Endothelial cell of umbilical vein (primary cell): ENCODE measurements at regions not wholly inside any gene's neighbourhood (a gene's known extent, or its start where the extent isn't known, plus 50 kb on each side); places are given as distances from the start of the nearest gene placed in this dataset.

ENCODE experiments used
- BruUV-seq: library from RNA; stranded (reverse); fragments of 400-500 nt; replicated peaks from 2 replicates; lab custom pipeline; 2021; lab: Mats Ljungman, UMichigan
- CTCF ChIA-PET: fragments of 300-600, 350-600 bp; sonication (Branson Sonifier 250); formaldehyde crosslinking; loops from one replicate; lab custom pipeline; 2021; ENCODE audit warnings: antibody characterized with exemption, inconsistent platforms; lab: Charles Lee
- POLR2A ChIA-PET: fragments of 300-600, 350-600 bp; sonication (Branson Sonifier 250); formaldehyde crosslinking; loops from one replicate; lab custom pipeline; 2021; ENCODE audit warnings: antibody characterized with exemption, inconsistent platforms; lab: Charles Lee
- DNase-seq: peaks from one replicate; pipeline ENCODE4 v3.0.0-alpha.2; 2011; ENCODE audit warnings: low read depth, low spot score
- FAIRE-seq: peaks from 2 replicates; lab custom pipeline; 2011; peaks lifted over from hg19 to GRCh38; lab: Jason Lieb, UNC
- H2AFZ ChIP-seq: 2 replicates; pipeline ENCODE4 v1.6.0; 2012; ENCODE audit warnings: low read depth, low read length, control low read depth, inconsistent platforms
- H3K27ac ChIP-seq: 2 replicates; pipeline ENCODE4 v1.5.1; 2011; ENCODE audit warnings: low read depth, mild to moderate bottlenecking, control low read depth, low read length, moderate library complexity; ENCODE audit not compliant: insufficient read depth
- H3K27me3 ChIP-seq, 2 experiments: 2 replicates each; pipeline versions ENCODE4 v1.6.0 to v1.6.1; 2011; ENCODE audit warnings: low read length in 2 of 2, mixed read lengths in 1 of 2; ENCODE audit not compliant: control insufficient read depth in 2 of 2, insufficient read depth in 2 of 2
- H3K36me3 ChIP-seq, 2 experiments: 2 replicates in 1 of 2; 3 replicates in 1 of 2; pipeline ENCODE4 v1.5.1; 2011; ENCODE audit warnings: low read length in 2 of 2, mild to moderate bottlenecking in 1 of 2, moderate library complexity in 1 of 2; ENCODE audit not compliant: control insufficient read depth in 2 of 2, insufficient read depth in 2 of 2; ENCODE audit errors: extremely low read depth in 1 of 2
- H3K4me1 ChIP-seq: 3 replicates; pipeline ENCODE4 v1.5.1; 2011; ENCODE audit warnings: mild to moderate bottlenecking, low read length; ENCODE audit not compliant: control insufficient read depth, insufficient read depth; ENCODE audit errors: extremely low read depth
- H3K4me2 ChIP-seq: 2 replicates; pipeline ENCODE4 v1.6.1; 2011; ENCODE audit warnings: low read length, control low read depth, mixed read lengths; ENCODE audit not compliant: insufficient read depth
- H3K4me3 ChIP-seq, 3 experiments: fragments of 200-600 bp in 1 of 3; sonication (generic), shearing (Covaris generic) in 1 of 3; replicated peaks in 1 of 3; 2 replicates each; pipeline ENCODE4 v1.5.1; 2011 to 2016; ENCODE audit warnings: control low read depth in 3 of 3, low read length in 3 of 3, mild to moderate bottlenecking in 2 of 3, inconsistent platforms in 1 of 3, low read depth in 1 of 3, moderate library complexity in 1 of 3; ENCODE audit not compliant: insufficient read depth in 1 of 3
- H3K79me2 ChIP-seq: 2 replicates; pipeline ENCODE4 v1.6.0; 2012; ENCODE audit warnings: low read length, inconsistent platforms; ENCODE audit not compliant: control insufficient read depth, insufficient read depth
- H3K9ac ChIP-seq: replicated peaks from 2 replicates; pipeline ENCODE3; 2011; ENCODE audit warnings: low read length, control low read depth; ENCODE audit not compliant: insufficient read depth; ENCODE audit errors: extremely low read depth
- H3K9me1 ChIP-seq: replicated peaks from 3 replicates; pipeline ENCODE4 v1.6.0; 2011; ENCODE audit warnings: mild to moderate bottlenecking, low read length; ENCODE audit not compliant: control insufficient read depth, insufficient read depth; ENCODE audit errors: extremely low read depth
- H3K9me3 ChIP-seq: replicated peaks from 2 replicates; pipeline ENCODE4 v1.5.1; 2012; ENCODE audit warnings: low read length, inconsistent platforms; ENCODE audit not compliant: control insufficient read depth, insufficient read depth
- H4K20me1 ChIP-seq: replicated peaks from 2 replicates; pipeline ENCODE3; 2011; ENCODE audit warnings: mild to moderate bottlenecking, low read length; ENCODE audit not compliant: control insufficient read depth, insufficient read depth; ENCODE audit errors: extremely low read depth
- CTCF ChIP-seq, 2 donors: IDR thresholded peaks; 1 replicate in 1 of 2; 2 replicates in 1 of 2; pipeline ENCODE4 v1.5.1; 2011; ENCODE audit warnings: low read length in 2 of 2, mild to moderate bottlenecking in 2 of 2, moderate library complexity in 2 of 2, control low read depth in 1 of 2, inconsistent platforms in 1 of 2, low read depth in 1 of 2; ENCODE audit not compliant: insufficient read depth in 1 of 2; ENCODE audit errors: extremely low read depth in 1 of 2
- GATA2 ChIP-seq: IDR thresholded peaks from 2 replicates; pipeline ENCODE4 v1.7.0; 2011; ENCODE audit warnings: low read depth, mild to moderate bottlenecking, moderate library complexity, mixed read lengths, low read length; ENCODE audit not compliant: insufficient read length, insufficient read depth
- JUN ChIP-seq: IDR thresholded peaks from 2 replicates; pipeline ENCODE4 v1.6.1; 2011; ENCODE audit warnings: borderline replicate concordance, low read depth; ENCODE audit not compliant: insufficient read length, insufficient read depth
- MYC ChIP-seq: IDR thresholded peaks from one replicate; pipeline ENCODE4 v1.6.1; 2011; ENCODE audit warnings: mild to moderate bottlenecking, low read depth, low read length
- POLR2A ChIP-seq: IDR thresholded peaks from 2 replicates; pipeline ENCODE4 v1.6.1; 2012; ENCODE audit warnings: low read depth, mild to moderate bottlenecking, control low read depth, low read length
- POLR2AphosphoS5 ChIP-seq: IDR thresholded peaks from 2 replicates; pipeline ENCODE4 v1.6.1; 2012; ENCODE audit warnings: low read depth, mild to moderate bottlenecking, control low read depth, low read length, moderate library complexity; ENCODE audit not compliant: insufficient read depth
- dilution Hi-C: fragments of 300-500 bp; cut with MboI; formaldehyde crosslinking; loops from one replicate; pipeline ENCODE4 v1.15.0; 2019; ENCODE audit warnings: low sequenced_read_pairs; ENCODE audit not compliant: extremely low pct_ligation_motif_present
- intact Hi-C: fragments of 100-400 bp; cut with micrococcal nuclease; formaldehyde crosslinking; loops from one replicate; pipeline ENCODE4 v1.10.0; 2022

- Histone ChIP-seq H3K9ac (no peak overlapping the region), H3K27me3 (no peaks in the 10 kb centered on the region), H3K9me3 (no peaks in the 10 kb centered on the region), H3K4me2 (no peak overlapping the region), H3K27ac (no peak overlapping the region), H3K4me1 (no peaks in the 10 kb centered on the region), H3K9me1 (no peaks in the 10 kb centered on the region), H3K36me3 (no peaks in the 10 kb centered on the region), H4K20me1 (no peaks in the 10 kb centered on the region), H3K4me3 (no peak overlapping the region), H2AFZ (no peak overlapping the region), H3K79me2 (no peaks in the 10 kb centered on the region)
- ChIA-PET POLR2A (no interaction called here), CTCF (no interaction called here)
- no TSS peak for BruUV-seq
- FAIRE-seq (no peak), DNase-seq (no peak)
- dilution Hi-C loops: no loop called here
- no peak for TF ChIP-seq CTCF (IDR thresholded peaks at IDR 0.05; ENCODE audit: extremely low read depth in 1 of 2, insufficient read depth in 1 of 2, low read depth in 1 of 2, low read length in 2 of 2)
- no peak for TF ChIP-seq GATA2
- TF ChIP-seq MYC: no peak
- TF ChIP-seq POLR2AphosphoS5: no peak
- intact Hi-C loops: no loop called here
Measured at GRCh38 chr13:104817271-104817670, 1718.2 kb downstream of the EFNB2 start.

- BruUV-seq: no TSS peak
Measured at GRCh38 chr13:104816726-104817125, 1718.7 kb downstream of the EFNB2 start.

More at GRCh38 chr13:104816726-104817125, 1718.7 kb downstream of the EFNB2 start:
- Histone ChIP-seq H3K36me3 (no peaks in the 10 kb centered on the region), H3K27me3 (no peaks in the 10 kb centered on the region), H3K9me3 (no peaks in the 10 kb centered on the region), H3K79me2 (no peaks in the 10 kb centered on the region), H4K20me1 (no peaks in the 10 kb centered on the region), H3K4me2 (no peak overlapping the region), H3K27ac (no peak overlapping the region), H3K9ac (no peak overlapping the region), H3K4me3 (no peak overlapping the region), H3K9me1 (no peaks in the 10 kb centered on the region), H3K4me1 (no peaks in the 10 kb centered on the region), H2AFZ (no peak overlapping the region)
- ChIA-PET CTCF (no interaction called here), POLR2A (no interaction called here)
- dilution Hi-C loops: no loop called here
- intact Hi-C loops: no loop called here
- FAIRE-seq: no peak
- TF ChIP-seq POLR2A (no peak), GATA2 (no peak), CTCF (IDR thresholded peaks at IDR 0.05; ENCODE audit: extremely low read depth in 1 of 2, insufficient read depth in 1 of 2, low read depth in 1 of 2, low read length in 2 of 2) (no peak), JUN (no peak), POLR2AphosphoS5 (no peak)
- DNase-seq: no peak
